ENCODE measurements at regions not wholly inside any gene's neighbourhood (a gene's known extent, or its start where the extent isn't known, plus 50 kb on each side); places are given as distances from the start of the nearest gene placed in this dataset.

GRCh38 chr2:145846982-145847381, 1327.1 kb upstream of the ZEB2 start:
- DNase-seq (ENCODE audit: low spot score) (no peak), ATAC-seq (ENCODE audit: low FRiP score) (peak; percentile 32)
- no peak for TF ChIP-seq CTCF (IDR thresholded peaks at IDR 0.05)

GRCh38 chr2:145845923-145846322, 1326.0 kb upstream of the ZEB2 start:
- no peak for DNase-seq (ENCODE audit: low spot score)
- no peak for ATAC-seq (ENCODE audit: low FRiP score)
- TF ChIP-seq CTCF (IDR thresholded peaks at IDR 0.05) = no peak

- DNase-seq (ENCODE audit: low spot score) = no peak
- no peak for TF ChIP-seq CTCF (IDR thresholded peaks at IDR 0.05)
- no peak for ATAC-seq (ENCODE audit: low FRiP score)
Observed at GRCh38 chr2:145845207-145845894, 1325.4 kb upstream of the ZEB2 start.

- ATAC-seq (ENCODE audit: low FRiP score) = no peak
- no peak for TF ChIP-seq CTCF (IDR thresholded peaks at IDR 0.05)
- DNase-seq (ENCODE audit: low spot score) = no peak
Observed at GRCh38 chr2:145841973-145842372, 1322.1 kb upstream of the ZEB2 start.

GRCh38 chr2:145836986-145837385, 1317.1 kb upstream of the ZEB2 start:
- DNase-seq (ENCODE audit: low spot score) (no peak), ATAC-seq (ENCODE audit: low FRiP score) (no peak)
- no peak for TF ChIP-seq CTCF (IDR thresholded peaks at IDR 0.05)

GRCh38 chr2:145835665-145836064, 1315.7 kb upstream of the ZEB2 start:
- DNase-seq (ENCODE audit: low spot score) = no peak
- no peak for ATAC-seq (ENCODE audit: low FRiP score)
- no peak for TF ChIP-seq CTCF (IDR thresholded peaks at IDR 0.05)

- no peak for DNase-seq (ENCODE audit: low spot score)
- TF ChIP-seq CTCF (IDR thresholded peaks at IDR 0.05) = no peak
- ATAC-seq (ENCODE audit: low FRiP score) = no peak
Observed at GRCh38 chr2:145832681-145833080, 1312.8 kb upstream of the ZEB2 start.

Measured in omental fat pad (tissue), 3 donors.